ENCODE measurements at regions not wholly inside any gene's neighbourhood (a gene's known extent, or its start where the extent isn't known, plus 50 kb on each side); places are given as distances from the start of the nearest gene placed in this dataset.
"Not testable (repeated sequence)": the region's sequence is repeated elsewhere in the genome, so short reads cannot be mapped to it uniquely, and the experiment has no call there.

DNA sequence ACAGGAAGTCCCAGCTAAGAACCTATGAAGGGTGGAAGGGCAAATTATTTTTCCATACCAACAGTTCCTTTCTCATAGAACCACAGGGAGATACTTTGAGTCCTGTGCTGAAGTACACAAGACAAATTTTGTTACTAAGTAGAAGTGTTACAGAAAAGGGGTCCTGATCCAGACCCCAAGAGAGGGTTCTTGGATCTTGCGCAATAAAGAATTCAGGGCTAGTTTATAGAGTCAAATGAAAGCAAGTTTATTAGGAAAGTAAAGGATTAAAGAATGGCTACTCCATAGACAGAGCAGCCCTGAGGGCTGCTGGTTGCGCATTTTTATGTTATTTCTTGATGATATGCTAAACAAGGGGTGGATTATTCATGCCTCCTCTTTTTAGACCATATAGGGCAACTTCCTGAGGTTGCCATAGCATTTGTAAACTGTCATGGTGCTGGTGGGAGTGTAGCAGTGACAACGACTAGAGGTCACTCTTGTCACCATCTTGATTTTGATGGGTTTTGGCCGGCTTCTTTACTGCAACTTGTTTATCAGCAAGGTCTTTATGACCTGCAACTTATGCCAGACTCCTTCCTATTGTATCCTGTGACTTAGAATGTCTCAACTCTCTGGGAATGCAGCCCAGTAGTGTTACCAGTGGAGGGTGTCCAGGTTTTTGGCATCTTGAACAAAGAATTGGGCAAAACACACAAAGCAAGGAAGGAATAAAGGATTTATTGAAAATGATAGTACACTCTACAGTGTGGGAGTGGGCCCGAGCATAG lies 409.4 kb downstream of the SH2D4B start:
- DNase-seq (ENCODE audit: low read depth), result no peak

DNA sequence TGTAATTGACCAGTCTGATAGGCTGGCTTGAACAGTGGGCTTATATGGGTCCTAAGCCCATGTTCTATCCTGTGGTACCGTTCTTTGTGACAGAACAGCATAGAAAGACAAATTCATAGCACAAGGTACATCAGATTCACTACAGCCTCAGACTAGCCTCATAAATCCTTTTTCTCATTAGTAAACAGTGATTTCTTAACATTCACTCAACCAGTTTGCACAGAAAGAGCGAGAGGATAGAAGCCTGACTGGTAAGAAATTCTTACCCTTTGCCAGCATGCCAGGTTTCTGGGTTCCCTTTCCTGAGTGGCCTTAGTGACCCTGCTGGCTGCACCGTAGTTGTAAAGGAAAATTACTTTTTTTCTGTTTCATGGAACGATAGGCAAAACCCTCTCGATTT lies 412.1 kb downstream of the SH2D4B start:
- no peak for DNase-seq (ENCODE audit: low read depth)

DNA sequence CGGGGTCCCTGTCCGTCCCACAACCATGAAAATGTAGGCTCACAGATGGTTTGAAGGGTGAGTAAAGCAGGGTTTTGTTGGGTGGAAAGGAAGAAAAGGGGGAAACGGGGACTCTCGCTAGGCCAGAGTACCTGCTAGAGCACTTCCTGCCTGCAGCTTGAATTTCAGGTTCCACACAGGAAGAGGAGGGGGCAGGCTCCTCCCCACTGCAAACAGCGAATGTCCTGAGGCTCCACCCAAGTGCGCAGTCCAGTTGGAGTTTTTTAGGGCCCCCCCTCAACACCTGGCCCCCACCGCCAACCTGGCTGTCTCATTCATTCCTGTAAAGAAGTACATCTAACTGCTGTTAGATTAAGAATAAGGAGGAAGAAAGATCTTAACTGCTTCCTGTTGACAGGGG lies 414.7 kb downstream of the SH2D4B start:
- DNase-seq (ENCODE audit: low read depth), result no peak

DNA sequence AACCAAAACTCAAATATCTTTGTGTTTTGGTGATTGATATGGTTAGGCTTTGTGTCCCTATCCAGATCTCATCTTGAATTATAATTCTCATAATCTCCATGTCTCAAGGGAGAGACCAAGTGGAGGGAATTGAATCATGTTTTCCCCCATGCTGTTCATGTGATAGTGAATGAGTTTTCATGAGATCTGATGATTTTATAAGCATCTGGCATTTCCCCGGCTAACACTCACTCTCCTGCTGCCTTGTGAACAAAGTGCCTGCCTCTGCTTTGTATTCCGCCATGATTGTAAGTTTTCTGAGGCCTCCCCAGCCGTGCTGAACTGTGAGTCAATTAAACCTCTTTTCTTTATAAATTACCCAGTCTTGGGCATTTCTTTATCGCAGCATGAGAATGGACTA lies 419.5 kb downstream of the SH2D4B start:
- DNase-seq (ENCODE audit: low read depth), result no peak

DNA sequence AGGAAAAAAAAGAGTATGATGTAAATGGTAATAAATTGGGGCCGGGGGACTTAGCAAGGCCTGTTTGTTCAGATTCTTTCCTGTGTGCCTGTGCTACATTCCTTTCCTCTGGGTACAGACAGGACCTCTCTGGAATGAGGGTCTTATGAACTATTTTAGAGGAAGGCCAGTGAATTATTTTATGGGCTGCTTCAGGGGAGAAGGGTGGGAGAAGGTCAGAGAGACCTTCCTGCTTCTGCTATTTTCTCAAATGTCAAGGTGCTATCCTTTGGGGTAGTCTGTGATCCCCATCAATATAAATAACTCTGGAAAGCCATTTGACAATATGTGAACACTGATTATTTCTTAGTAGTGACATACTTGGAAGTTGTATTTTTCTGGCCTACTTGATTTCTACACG lies 426.5 kb downstream of the SH2D4B start:
- no peak for DNase-seq (ENCODE audit: low read depth)

DNA sequence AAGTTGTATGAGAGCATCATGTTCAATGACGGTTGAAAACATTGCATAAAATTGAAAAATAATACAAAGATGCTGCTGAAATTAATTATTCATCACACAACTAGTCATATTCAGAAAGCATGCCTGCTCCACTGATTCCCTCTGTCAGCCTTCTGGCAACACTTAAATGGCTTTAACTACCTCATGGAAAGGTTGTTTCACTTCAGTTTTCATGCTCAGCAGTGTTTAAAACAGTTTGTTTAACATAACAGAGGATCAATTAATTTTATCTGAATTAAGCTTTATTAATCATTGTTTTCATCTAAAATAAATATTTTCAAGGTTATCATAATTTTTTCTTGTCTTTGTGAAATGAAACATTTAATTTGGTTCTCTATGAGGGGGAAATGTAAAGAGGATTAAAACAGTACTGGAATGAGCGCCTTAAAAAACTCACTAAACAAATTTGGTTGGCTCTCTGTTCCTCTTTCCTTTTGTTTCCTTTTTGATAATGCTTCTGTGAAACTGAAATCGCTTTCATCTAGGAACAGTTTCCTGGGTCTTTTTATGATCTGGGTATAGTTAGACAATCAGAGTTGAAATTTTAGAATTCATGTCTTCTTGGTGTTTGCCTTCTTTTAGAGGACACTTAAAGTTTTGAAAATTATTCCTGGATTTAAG lies 427.4 kb downstream of the SH2D4B start:
- no peak for DNase-seq (ENCODE audit: low read depth)

DNA sequence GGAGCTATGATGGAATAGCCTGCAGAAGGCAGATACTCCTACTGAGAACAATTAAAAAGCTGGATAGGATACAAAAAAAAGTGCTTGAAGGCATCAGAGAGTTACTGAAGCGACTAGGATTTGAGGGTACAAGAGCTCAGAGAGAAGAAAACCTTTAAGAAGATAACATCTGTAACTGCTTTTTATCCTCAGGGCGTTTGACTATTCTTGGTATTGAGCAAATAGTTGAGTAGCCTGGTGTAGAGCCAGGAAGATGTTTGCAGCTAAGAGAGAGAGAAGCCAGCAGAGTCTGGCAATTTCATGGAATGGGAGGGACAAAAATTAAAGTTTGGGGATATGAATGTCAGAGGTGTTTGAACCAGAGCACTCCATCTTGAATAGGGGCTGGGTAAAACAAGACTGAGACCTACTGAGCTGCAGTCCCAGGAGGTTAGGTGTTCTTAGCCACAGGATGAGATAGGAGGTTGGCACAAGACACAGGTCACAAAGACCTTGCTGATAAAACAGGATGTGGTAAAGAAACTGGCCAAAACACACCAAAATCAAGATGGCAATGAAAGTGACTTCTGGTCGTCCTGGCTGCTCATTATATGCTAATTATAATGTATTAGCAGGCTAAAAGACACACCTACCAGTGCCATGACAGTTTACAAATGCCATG lies 428.8 kb downstream of the SH2D4B start:
- no peak for DNase-seq (ENCODE audit: low read depth)

DNA sequence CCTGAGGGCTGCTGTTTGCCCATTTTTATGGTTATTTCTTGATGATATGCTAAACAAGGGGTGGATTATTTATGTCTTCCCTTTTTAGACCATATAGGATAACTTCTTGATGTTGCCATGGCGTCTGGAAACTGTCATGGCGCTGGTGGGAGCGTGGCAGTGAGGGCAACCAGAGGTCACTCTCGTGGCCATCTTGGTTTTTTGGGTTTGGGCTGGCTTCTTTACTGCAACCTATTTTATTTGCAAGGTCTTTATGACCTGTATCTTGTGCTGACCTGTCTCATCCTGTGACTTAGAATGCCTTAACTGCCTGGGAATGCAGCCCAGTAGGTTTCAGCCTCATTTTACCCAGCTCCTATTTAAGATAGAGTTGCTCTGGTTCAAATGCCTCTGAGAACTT lies 429.7 kb downstream of the SH2D4B start:
- DNase-seq (ENCODE audit: low read depth), result not testable (repeated sequence)

DNA sequence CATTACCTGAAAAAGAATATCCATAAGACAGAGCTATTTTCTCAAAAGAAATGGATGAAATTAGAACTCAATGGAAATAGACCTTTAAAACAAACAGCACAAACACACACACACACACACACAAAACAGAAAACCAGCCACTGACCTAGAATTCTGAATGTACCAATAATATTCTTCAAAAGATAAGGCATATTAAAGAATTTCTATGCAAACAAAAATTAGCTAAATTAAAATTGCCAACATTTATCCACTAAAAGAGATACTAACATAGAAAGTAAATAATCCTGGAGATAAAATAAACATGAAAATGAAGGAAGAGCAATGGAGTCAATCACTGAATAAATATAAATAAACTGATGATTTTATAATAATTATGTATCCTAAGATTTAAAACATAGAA lies 431.2 kb downstream of the SH2D4B start:
- no peak for DNase-seq (ENCODE audit: low read depth)

DNA sequence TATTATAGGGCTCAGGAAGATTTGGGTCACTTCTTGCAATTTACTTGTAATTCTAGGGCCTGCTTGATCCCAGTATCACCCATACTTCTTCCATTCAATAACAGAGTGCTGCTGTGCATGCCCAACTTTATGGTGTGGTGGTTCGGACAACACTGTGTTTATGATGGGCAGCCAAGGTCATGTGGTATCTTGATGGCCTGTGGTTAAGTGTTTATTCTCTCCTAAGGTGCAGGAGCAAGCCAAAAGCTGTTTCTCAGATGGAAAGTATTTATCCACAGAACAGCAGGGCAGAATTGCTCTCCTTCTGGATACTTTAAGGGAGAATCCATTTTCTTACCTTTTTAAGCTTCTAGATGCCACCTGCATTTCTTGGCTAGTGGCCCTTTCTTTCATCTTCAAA lies 433.8 kb downstream of the SH2D4B start:
- no peak for DNase-seq (ENCODE audit: low read depth)

DNA sequence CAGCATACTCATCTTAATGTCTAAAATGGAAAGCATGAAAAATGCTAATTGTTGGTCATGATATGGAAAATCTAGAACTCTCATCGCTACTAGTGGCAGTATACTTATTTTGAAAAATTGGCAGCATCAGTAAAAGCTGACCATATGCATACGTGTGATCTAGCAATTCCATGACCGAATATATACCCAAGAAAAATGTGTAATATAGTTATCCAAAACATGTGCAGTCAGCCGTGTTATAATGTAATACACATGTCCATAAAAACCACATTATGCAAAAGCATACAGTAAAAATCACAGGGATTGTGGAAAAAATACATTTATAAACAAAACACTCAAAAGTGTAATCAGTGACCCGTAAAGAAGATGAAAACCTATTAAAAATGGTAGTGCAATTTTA lies 439.0 kb downstream of the SH2D4B start:
- DNase-seq (ENCODE audit: low read depth), result no peak

DNA sequence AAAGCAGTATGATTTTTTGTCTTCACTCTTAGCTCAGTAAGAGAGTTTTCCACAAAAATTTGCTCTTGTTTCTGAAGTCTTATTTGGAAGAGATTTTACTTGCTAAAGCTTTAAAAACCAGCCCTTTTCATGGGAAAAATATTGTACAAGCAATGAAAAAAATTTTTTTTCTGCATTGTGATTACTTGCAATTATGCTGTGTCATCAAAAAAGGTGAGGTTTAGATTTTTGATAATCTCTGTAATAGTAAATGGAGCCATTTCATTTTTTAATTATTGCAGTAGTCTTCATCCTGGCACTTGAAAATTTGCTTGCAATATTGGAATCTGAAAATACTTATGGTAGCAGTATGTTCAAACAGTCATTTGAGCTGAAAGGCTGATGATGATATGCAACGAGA lies 447.4 kb downstream of the SH2D4B start:
- DNase-seq (ENCODE audit: low read depth), result no peak

DNA sequence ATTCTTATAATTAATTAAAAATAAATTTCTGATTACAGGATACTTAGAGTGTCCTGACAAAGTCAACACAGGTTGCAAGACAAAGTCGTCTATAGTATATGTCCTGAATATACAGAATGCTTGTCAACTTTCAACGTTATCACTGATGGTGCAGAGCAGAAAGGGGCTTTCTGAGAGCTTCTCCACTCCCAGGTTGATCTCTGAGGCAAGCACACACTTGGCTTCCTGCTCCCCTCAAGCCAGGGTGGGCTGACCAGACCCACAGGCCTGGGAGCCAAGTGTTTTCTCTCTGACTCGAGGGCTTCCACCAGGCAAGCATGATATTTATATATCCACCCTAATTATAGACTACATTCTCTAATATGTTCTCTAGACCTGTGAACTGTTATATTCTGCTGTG lies 448.9 kb downstream of the SH2D4B start:
- no peak for DNase-seq (ENCODE audit: low read depth)

DNA sequence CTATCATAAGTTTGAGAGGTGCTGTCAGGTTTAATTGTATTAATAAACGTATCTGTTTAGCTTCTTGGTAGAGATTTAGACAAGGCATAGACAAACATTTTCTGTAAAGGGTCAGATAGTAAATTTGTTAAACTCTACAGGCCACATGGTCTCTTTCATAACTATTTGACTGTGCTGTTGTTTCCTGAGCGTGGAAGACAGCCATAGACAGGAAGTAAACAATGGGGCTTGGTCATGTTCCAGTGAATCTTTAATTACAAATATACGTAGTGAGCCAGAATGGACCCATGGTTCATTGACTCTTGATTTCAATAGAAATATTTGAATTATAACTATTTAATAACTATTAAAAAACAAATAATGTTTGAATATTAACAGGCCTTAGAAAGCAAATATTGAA lies 451.1 kb downstream of the SH2D4B start:
- no peak for DNase-seq (ENCODE audit: low read depth)

DNA sequence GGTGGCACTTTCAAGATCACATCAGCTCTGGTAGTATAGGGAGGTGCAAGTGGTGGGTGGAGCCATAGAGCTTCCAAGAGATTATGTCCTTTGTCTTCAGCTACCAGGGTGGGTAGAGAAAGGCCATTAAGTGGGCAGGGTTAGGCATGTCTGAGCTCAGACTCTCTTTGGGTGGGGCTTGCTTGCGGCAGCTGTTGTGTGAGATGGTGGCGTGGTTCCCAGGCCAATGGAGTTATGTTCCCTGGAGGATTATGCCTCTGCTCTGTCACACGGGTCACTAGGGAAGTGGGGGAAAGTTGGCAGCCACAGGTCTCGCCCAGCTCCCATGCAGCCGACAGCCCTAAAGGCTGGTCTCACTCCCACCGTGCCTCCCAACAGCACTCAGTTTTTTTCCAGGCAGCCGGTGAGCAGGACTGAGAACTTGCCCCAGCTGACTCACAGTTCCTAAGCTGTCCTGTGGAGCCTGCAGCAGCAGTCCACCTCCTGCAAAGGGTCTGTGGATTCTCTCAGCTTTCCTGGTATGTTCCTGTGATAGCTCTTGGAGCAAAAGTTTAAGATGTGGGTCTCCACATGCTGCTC lies 459.0 kb downstream of the SH2D4B start:
- no peak for DNase-seq (ENCODE audit: low read depth)

DNA sequence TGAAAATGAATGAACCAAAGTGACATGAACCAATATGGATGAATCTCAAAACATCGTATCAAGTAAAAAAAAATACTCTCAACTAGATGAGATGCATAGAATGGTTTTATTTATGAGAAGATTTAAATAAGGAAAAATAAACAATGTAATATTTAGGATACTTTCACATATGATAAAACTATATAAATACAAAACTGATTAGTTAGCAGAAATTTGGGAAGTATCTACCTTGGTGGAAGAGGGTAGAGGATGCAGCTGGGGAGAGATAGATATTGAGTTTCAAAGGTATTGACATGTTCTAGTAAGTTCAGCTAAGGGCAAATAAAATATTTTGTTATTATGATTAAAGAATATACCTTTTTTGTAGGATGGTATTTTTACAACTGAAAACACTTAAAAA lies 463.1 kb downstream of the SH2D4B start:
- DNase-seq (ENCODE audit: low read depth), result no peak

DNA sequence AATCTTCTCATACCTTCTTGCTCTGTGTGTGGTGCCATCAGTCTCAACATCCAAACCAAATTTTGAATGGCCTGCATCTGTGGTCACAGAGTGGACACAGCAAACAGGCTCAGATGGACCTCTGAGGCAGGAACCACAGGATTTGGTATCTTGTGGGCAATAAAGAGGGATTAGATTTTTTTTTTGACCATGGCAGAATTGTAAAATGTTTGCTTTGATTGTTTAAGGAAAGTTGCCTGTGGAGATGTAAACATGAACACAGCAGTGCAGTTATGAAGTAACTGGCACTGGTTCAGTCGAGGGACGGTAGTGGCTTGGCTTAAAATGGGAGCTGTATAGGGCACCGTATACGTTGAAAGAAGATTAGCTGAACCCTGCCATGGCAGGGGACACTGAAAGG lies 464.7 kb downstream of the SH2D4B start:
- no peak for DNase-seq (ENCODE audit: low read depth)

DNA sequence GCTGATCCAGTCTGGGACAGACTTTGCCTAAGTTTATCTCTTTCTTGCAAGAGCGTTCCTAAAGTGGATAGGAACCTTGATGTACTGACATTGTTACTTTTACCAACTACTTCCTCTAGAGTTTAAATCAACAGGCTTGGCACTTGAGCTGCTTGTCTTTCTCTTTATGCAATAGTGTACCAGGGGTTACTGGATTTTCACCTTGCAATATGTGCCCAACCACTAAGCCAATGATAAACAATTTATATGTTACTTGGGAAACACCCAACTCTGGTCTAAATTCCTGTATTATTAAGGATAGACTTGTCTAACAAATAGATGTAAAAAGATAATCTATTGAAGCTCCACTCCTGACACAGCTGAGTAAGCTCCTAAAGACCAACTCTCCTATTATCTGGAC lies 470.2 kb downstream of the SH2D4B start:
- DNase-seq (ENCODE audit: low read depth), result no peak

DNA sequence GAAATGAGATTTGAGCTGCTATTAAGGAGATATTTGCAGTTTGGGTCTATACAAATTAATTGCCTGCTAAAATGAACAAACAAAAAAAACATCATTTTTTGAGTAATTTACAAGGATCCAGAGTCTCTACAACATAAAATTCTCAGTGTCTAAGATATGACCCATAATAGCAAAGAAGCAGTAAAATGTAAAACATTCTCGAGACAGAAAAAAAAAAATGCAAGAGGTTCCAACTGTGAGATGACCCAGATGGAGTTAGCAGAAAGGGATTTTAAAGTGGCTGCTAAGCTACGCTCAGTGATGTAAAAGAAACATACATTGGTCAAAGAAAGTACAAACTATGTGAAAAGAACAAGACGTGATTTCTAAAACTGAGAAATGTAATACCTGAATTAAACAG lies 471.0 kb downstream of the SH2D4B start:
- DNase-seq (ENCODE audit: low read depth), result no peak

DNA sequence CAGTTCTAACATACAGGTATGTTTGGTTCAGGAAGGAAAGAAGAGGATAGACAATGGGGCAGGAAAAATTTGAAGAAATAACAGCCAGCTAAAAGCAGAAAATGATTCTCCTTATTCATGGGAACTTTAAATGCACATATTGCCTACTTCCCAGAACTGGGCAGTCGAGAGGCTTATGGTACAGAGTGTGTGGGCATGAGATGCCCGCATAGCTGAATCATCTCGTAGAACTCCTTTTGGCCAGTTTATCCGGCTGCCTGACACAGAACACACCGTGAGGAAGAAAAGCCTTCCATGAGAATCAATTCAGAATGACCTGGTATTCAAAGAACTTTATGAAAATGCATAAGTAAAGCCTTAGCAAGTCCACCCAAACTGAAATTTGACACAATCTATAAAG lies 471.6 kb downstream of the SH2D4B start:
- DNase-seq (ENCODE audit: low read depth), result no peak

DNA sequence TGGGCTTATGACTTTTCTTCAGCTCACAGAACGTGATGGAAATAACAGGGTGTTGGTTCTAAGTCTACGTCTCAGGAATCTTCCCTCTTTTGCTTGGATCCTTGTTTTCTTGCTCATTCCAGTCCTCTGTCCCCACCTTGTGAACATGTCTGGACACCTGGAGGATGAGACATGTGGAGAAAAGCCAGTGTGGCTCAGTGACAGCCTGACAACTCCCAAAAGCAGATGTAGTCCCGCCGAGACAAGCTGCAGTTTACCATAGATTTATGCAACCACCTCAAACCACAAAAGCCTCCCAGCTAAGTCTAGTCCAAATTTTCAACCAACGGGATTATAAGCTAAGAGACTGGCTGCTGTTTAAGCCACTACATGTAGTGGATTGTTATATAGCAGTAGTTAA lies 476.1 kb downstream of the SH2D4B start:
- DNase-seq (ENCODE audit: low read depth), result no peak

DNA sequence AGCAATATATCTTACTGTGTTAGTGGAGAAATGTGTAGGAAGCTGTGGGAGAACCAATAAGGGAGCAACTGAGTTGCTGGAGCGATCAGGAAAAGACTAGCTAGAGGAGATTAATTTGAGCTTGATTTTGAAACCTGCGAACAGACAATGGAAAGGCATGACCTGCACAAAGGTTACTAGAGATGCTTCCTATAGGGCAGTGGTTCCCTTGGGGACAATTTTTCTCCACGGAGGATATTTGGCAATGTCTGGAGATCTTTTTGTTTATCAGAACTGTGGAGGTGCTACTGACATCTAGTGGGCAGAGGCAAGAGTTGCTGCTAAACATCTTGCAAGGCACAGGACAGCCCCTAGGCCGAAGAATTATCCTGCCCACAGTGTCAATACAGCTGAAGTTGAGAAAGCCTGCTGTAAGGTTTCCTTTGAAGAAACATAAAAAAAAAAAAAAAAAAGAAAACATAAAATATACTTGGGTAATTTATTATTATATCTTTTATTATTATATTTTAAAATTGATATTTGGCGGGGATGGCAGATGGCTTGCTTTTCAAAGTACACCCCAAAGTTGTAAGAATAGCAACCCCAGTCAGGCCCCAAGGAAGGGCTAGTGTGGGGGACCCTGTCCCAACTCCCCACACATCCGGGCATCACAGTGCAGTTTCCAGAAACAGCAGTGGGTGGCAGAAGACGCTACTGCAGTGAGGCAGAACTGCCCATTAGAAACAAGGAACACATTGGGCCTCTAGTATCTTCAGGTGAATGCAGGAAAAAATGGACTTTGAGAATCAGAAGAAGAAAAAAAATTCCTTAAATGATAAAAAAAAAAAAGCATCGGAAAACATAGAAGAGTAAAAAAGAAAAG lies 481.6 kb downstream of the SH2D4B start:
- DNase-seq (ENCODE audit: low read depth), result no peak
